Activated CD8-positive, alpha-beta memory T cell treated with anti-CD3 and anti-CD28 coated beads for 1 hour (primary cell): ENCODE measurements at regions not wholly inside any gene's neighbourhood (a gene's known extent, or its start where the extent isn't known, plus 50 kb on each side); places are given as distances from the start of the nearest gene placed in this dataset.

Experiments
- DNase-seq, 2 donors: peaks; one replicate each; pipeline ENCODE4 v3.0.0-alpha.2; 2020; ENCODE audit warnings: low read depth in 1 of 2; ENCODE audit errors: extremely low read depth in 1 of 2

- no peak for DNase-seq
Observed at GRCh38 chr20:60466687-60467022, 508.4 kb downstream of the CDH26 start.

GRCh38 chr20:60467078-60467477, 508.9 kb downstream of the CDH26 start:
- DNase-seq, result no peak

DNA sequence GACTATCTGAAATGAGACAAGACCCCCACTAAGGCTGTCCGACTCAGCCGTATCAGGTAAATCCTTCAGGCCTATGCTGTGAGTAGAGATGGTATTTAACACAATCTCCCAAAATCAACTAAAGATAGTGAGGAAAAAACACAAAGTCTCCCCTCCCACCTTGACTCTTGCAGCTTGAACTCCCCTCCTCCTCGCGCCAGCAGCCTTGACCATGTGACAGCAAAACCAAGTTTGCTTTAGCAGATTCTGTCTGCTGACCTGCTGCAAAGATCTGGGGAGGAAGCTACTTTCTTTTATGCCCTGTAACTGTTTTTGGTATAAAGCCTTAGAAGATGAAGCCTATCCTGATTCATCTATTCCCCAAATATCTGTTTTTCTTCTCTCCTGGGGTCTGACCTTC, 509.5 kb downstream of the CDH26 start:
- no peak for DNase-seq

- no peak for DNase-seq
Observed at GRCh38 chr20:60469829-60470228, 511.6 kb downstream of the CDH26 start.

DNA sequence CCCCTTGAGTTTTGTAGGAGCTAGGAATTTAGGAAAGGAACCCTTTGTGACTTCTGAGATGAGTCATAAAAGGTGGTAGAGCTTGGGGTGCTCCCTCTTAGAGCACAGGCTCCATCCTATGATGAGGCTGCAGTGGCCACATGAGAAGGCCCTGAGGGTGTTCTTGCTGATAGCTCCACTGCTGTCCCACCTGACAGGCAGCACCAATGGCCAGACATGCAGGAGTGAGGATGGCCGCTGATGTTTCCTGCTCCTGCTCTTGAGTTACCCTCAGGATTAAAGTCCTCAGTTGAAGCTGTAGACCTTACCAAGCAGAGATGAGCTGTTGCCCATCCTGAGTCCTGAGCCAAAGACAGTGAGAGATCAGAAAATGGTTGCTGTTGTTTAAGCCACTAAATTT, 512.1 kb downstream of the CDH26 start:
- no peak for DNase-seq

GRCh38 chr20:60473211-60473610, 515.0 kb downstream of the CDH26 start:
- no peak for DNase-seq

DNA sequence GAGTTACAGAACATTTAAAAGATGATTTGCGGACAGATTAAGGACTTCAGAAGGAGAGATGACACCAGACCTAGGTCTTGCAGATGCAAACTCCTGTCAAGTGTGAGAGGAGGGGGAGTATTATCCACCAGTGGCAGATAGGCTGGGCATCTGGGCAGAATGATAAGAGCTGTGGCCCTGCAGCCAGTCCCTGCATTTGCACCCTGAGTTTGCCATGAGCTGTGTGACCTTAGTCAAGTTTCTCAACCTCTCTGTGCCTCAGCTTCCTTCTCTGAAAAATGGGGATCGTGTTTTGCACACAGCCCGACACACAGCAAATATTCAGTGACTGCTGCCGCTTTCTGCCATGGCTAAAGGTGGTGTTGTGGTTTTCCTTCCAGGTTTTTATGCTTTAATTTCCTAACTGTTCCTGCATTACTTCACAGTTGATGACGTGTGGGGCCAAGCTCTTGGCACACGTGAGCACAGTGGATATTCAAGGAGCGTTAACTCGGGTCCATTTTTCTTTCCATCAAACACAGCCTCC, 516.2 kb downstream of the CDH26 start:
- DNase-seq, result no peak

DNA sequence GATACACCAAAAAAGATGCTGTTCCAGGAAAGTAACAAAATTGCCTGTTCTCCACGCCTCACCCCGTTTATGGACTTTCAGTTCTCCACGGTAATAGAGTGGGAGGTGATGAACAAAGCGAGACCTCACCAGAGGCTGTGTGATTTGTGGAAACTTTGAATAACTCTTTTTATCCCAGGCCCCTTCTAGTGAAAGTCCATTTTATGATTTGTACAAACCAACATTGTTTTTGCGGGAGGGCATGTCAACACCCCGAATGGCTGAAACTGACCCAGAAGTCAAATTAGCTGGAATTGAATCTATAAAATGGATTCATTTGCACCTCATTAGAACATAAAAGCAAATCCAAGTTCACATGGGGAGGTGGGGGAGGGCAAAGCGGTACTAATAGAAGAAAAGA, 517.8 kb downstream of the CDH26 start:
- no peak for DNase-seq

DNA sequence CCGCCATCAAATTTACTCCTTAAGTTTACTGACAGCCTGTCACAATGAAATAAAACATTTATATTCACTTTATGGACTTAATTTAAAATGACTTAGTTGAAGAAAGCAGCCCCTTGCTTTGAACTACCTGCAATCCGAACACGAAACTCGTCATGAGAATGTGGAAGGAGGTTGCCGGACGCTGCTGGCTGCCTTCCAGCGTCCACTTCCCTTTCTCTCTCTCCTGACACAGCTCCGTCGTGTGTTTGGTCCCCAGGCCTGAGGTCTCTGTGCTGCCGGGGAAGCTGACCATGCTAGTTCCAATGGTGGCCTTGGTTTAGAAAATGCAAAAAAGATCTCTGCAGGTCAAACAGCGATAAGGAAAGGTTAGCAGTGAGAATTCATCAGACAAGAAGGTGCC, 519.7 kb downstream of the CDH26 start:
- no peak for DNase-seq

- no peak for DNase-seq
Observed at GRCh38 chr20:60478533-60478932, 520.3 kb downstream of the CDH26 start.

- no peak for DNase-seq
Observed at GRCh38 chr20:60480950-60481742, 522.9 kb downstream of the CDH26 start.

- no peak for DNase-seq
Observed at GRCh38 chr20:60481743-60482133, 523.5 kb downstream of the CDH26 start.

GRCh38 chr20:60482221-60483008, 524.2 kb downstream of the CDH26 start:
- DNase-seq, result no peak

DNA sequence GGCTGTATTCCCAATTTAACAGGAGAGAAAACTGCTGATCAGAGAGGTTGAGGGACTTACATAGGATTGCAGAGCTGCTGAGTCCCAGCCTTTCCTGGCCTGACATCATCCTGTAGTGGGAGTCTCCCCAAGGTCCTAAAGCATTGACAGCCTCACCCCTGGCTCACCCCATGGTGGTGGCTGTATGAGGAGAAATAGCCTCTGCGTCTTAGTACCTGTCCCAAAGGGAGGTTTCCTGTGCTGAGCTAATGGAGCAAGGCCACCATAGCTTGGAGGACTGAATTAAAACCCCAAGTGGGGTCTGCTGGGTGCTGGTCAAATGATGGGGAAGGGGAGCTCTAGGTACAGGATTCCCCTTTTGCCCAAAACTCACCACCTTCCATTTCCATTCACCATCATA, 525.1 kb downstream of the CDH26 start:
- no peak for DNase-seq

DNA sequence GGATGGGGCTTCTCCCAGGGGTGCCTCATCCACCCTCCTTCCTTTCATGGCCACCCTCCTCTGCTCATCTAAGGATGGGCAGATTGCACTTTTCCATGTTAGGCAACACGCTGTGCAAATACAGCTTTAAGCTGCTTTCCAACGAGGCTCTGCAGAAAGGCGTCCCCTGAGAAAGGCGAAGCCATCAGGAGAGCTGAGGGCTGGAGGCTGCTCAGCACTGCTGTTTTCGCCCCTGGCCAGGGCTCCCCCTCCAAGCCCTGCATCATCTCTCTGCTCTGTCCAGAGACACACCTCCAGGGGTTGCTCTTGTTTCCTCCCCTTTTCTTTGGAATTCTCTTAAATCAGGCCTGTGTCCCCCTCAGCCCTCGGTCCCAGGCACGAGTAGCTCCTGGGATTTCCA, 526.1 kb downstream of the CDH26 start:
- no peak for DNase-seq

GRCh38 chr20:60485012-60485760, 527.0 kb downstream of the CDH26 start:
- no peak for DNase-seq

- no peak for DNase-seq
Observed at GRCh38 chr20:60486315-60486714, 528.1 kb downstream of the CDH26 start.

GRCh38 chr20:60486937-60487336, 528.7 kb downstream of the CDH26 start:
- DNase-seq, result no peak

DNA sequence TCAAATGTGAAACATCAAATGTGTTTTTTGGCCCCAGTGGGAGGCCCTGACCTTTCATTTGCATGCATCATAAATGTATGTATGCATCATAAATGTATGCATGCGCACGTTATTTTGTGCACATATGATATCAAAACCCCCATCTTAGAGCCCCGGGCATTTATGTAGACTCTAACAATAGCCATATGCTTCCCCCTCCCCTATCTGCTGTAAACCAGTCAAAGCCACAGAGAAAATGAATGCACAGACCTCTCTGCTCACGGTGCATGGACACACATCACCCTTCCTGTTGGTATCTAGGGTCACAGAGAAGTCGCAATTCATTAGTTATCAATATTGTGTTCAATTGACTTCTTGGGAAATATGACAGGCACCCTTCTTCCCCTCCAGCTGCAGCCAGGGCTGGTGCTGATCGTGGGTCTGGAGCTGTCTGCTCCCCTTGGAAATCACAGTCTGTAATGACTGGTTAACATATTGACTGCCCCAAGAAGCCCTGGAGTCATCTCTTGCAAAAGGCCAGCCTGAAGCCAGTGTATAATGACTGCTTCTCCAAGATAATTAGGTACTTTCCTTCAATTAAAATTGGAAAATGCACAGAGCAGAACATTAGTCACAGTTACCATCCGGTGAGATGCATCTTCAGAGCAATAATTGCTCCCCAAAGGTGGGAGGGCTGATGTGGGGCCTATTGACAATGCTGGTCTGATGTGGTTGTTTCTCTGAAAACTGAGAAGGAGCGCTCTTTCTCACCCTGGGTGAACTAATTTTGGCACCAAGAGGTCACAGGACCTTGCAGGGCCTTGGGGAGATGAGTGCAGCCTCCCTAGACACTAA, 532.2 kb downstream of the CDH26 start:
- DNase-seq, result no peak

- DNase-seq, result no peak
Observed at GRCh38 chr20:60491051-60491581, 532.9 kb downstream of the CDH26 start.
